KMS-11 (cell line): ENCODE measurements at regions not wholly inside any gene's neighbourhood (a gene's known extent, or its start where the extent isn't known, plus 50 kb on each side); places are given as distances from the start of the nearest gene placed in this dataset.

Experiments used
- H2AFZ ChIP-seq: fragments of 200-600 bp; sonication (generic); 2 replicates; pipeline ENCODE4 v1.6.1; 2016; ENCODE audit warnings: antibody characterized with exemption, mixed run types, low read depth
- H3K27ac ChIP-seq: fragments of 200-600 bp; sonication (generic); 2 replicates; pipeline ENCODE4 v1.6.1; 2016; ENCODE audit warnings: mild to moderate bottlenecking, mixed run types
- H3K27me3 ChIP-seq: fragments of 200-600 bp; sonication (generic); 2 replicates; pipeline ENCODE4 v1.6.1; 2017; ENCODE audit warnings: mild to moderate bottlenecking, low read depth, mixed run types, moderate library complexity; ENCODE audit not compliant: insufficient read depth
- H3K36me3 ChIP-seq: fragments of 200-600 bp; sonication (generic); 2 replicates; pipeline ENCODE4 v1.6.1; 2017; ENCODE audit warnings: mild to moderate bottlenecking, mixed run types; ENCODE audit not compliant: insufficient read depth
- H3K4me1 ChIP-seq: fragments of 200-600 bp; sonication (generic); 2 replicates; pipeline ENCODE4 v1.6.1; 2016; ENCODE audit warnings: mild to moderate bottlenecking, low read depth, mixed run types; ENCODE audit not compliant: poor library complexity, severe bottlenecking
- H3K4me2 ChIP-seq: fragments of 200-600 bp; sonication (generic); 2 replicates; pipeline ENCODE4 v1.7.0; 2016; ENCODE audit warnings: mild to moderate bottlenecking, mixed run types
- H3K4me3 ChIP-seq: fragments of 200-600 bp; sonication (generic); IDR thresholded peaks from 2 replicates; pipeline ENCODE4 v1.6.1; 2017; ENCODE audit warnings: low read depth, low read length, mixed read lengths; ENCODE audit not compliant: insufficient read depth
- H3K79me2 ChIP-seq: fragments of 200-600 bp; sonication (generic); 2 replicates; pipeline ENCODE4 v1.6.1; 2016; ENCODE audit warnings: low read depth, mixed run types; ENCODE audit not compliant: insufficient read depth
- H3K9ac ChIP-seq: fragments of 200-600 bp; sonication (generic); 2 replicates; pipeline ENCODE4 v1.6.1; 2016; ENCODE audit warnings: mild to moderate bottlenecking, mixed run types
- H4K20me1 ChIP-seq: fragments of 200-600 bp; sonication (generic); 2 replicates; pipeline ENCODE4 v1.6.1; 2016; ENCODE audit warnings: mild to moderate bottlenecking, mixed run types; ENCODE audit not compliant: insufficient read depth
- CTCF ChIP-seq: fragments of 200-600 bp; sonication (generic); conservative IDR thresholded peaks from 2 replicates; pipeline ENCODE4 v1.6.1; 2017; ENCODE audit warnings: low read depth, mild to moderate bottlenecking, antibody characterized with exemption, low read length, moderate library complexity, mixed read lengths

GRCh38 chr11:15835788-15836411 is 520.4 kb downstream of the SOX6 start:
- no peak overlapping the region for H3K9ac ChIP-seq
- no peaks in the 10 kb centered on the region for H3K27me3 ChIP-seq
- H4K20me1 ChIP-seq = no peaks in the 10 kb centered on the region
- no peak overlapping the region for H3K27ac ChIP-seq
- H3K79me2 ChIP-seq = no peaks in the 10 kb centered on the region
- H3K4me3 ChIP-seq = no peak overlapping the region
- H3K4me1 ChIP-seq = no peaks in the 10 kb centered on the region
- H3K36me3 ChIP-seq = no peaks in the 10 kb centered on the region
- H2AFZ ChIP-seq = no peak overlapping the region
- no peak overlapping the region for H3K4me2 ChIP-seq
- no peak for TF ChIP-seq CTCF

- Histone ChIP-seq H3K4me1 (no peaks in the 10 kb centered on the region), H3K4me2 (no peak overlapping the region), H3K27ac (no peak overlapping the region), H2AFZ (no peak overlapping the region), H3K27me3 (no peaks in the 10 kb centered on the region), H4K20me1 (no peaks in the 10 kb centered on the region), H3K9ac (no peak overlapping the region), H3K79me2 (no peaks in the 10 kb centered on the region), H3K36me3 (no peaks in the 10 kb centered on the region), H3K4me3 (no peak overlapping the region)
- TF ChIP-seq CTCF = no peak
These were observed 519.6 kb downstream of the SOX6 start for GRCh38 chr11:15836795-15837194.

- H3K4me3 ChIP-seq = no peak overlapping the region
- H3K36me3 ChIP-seq = no peaks in the 10 kb centered on the region
- H3K27ac ChIP-seq = no peak overlapping the region
- no peaks in the 10 kb centered on the region for H3K79me2 ChIP-seq
- no peaks in the 10 kb centered on the region for H3K4me1 ChIP-seq
- no peak for TF ChIP-seq CTCF
- H3K9ac ChIP-seq = no peak overlapping the region
- H3K4me2 ChIP-seq = no peak overlapping the region
- no peaks in the 10 kb centered on the region for H3K27me3 ChIP-seq
- no peaks in the 10 kb centered on the region for H4K20me1 ChIP-seq
- no peak overlapping the region for H2AFZ ChIP-seq
These were observed 518.4 kb downstream of the SOX6 start for GRCh38 chr11:15837901-15838489.

- no peaks in the 10 kb centered on the region for H3K79me2 ChIP-seq
- no peaks in the 10 kb centered on the region for H3K4me1 ChIP-seq
- no peak overlapping the region for H3K4me2 ChIP-seq
- no peak overlapping the region for H3K9ac ChIP-seq
- H3K27ac ChIP-seq = no peak overlapping the region
- no peak overlapping the region for H3K4me3 ChIP-seq
- no peaks in the 10 kb centered on the region for H3K27me3 ChIP-seq
- H3K36me3 ChIP-seq = no peaks in the 10 kb centered on the region
- TF ChIP-seq CTCF = no peak
- H2AFZ ChIP-seq = no peak overlapping the region
- no peaks in the 10 kb centered on the region for H4K20me1 ChIP-seq
These were observed 517.3 kb downstream of the SOX6 start for GRCh38 chr11:15839061-15839460.
